ENCODE measurements at regions not wholly inside any gene's neighbourhood (a gene's known extent, or its start where the extent isn't known, plus 50 kb on each side); places are given as distances from the start of the nearest gene placed in this dataset.
"Not testable (repeated sequence)": the region's sequence is repeated elsewhere in the genome, so short reads cannot be mapped to it uniquely, and the experiment has no call there.

- Histone ChIP-seq H3K79me2 (ENCODE audit: low read length) (no peaks in the 10 kb centered on the region), H3K4me3 (ENCODE audit: low read length) (no peak overlapping the region), H4K20me1 (ENCODE audit: insufficient read depth, low read length) (no peaks in the 10 kb centered on the region)
Observed at GRCh38 chr7:69445541-69445940, 152.7 kb upstream of the AUTS2 start.

GRCh38 chr7:69446213-69446612 is 152.1 kb upstream of the AUTS2 start:
- H2AFZ ChIP-seq (ENCODE audit: low read depth, low read length); H3K27me3 ChIP-seq (ENCODE audit: low read depth, low read length); H3K4me1 ChIP-seq (ENCODE audit: low read length); H3K4me2 ChIP-seq (ENCODE audit: low read length); H3K9me3 ChIP-seq (ENCODE audit: insufficient read depth, low read length); H3K79me2 ChIP-seq (ENCODE audit: low read length); H4K20me1 ChIP-seq (ENCODE audit: insufficient read depth, low read length); H3K9ac ChIP-seq (ENCODE audit: low read length); H3K36me3 ChIP-seq (replicated peaks; ENCODE audit: low read depth, low read length); H3K4me3 ChIP-seq (ENCODE audit: low read length); H3K27ac ChIP-seq (ENCODE audit: low read length): not testable (repeated sequence)

More at GRCh38 chr7:69445541-69445940, 152.7 kb upstream of the AUTS2 start:
- Histone ChIP-seq H2AFZ (ENCODE audit: low read depth, low read length) (no peak overlapping the region), H3K9me3 (ENCODE audit: insufficient read depth, low read length) (no peaks in the 10 kb centered on the region), H3K27me3 (ENCODE audit: low read depth, low read length) (no peaks in the 10 kb centered on the region), H3K4me1 (ENCODE audit: low read length) (no peaks in the 10 kb centered on the region), H3K9ac (ENCODE audit: low read length) (no peak overlapping the region), H3K27ac (ENCODE audit: low read length) (no peak overlapping the region), H3K4me2 (ENCODE audit: low read length) (no peak overlapping the region), H3K36me3 (replicated peaks; ENCODE audit: low read depth, low read length) (no peaks in the 10 kb centered on the region)
- TF ChIP-seq CTCF (IDR thresholded peaks at IDR 0.05; ENCODE audit: low read depth, low read length) (no peak), EZH2phosphoT487 (IDR thresholded peaks at IDR 0.05; ENCODE audit: low read depth) (no peak)

- Histone ChIP-seq H3K9me3 (ENCODE audit: insufficient read depth, low read length) (no peaks in the 10 kb centered on the region), H3K79me2 (ENCODE audit: low read length) (no peaks in the 10 kb centered on the region), H3K27me3 (ENCODE audit: low read depth, low read length) (no peaks in the 10 kb centered on the region), H3K4me2 (ENCODE audit: low read length) (no peak overlapping the region), H3K4me3 (ENCODE audit: low read length) (no peak overlapping the region), H3K9ac (ENCODE audit: low read length) (no peak overlapping the region), H3K36me3 (replicated peaks; ENCODE audit: low read depth, low read length) (no peaks in the 10 kb centered on the region), H4K20me1 (ENCODE audit: insufficient read depth, low read length) (no peaks in the 10 kb centered on the region), H2AFZ (ENCODE audit: low read depth, low read length) (no peak overlapping the region), H3K4me1 (ENCODE audit: low read length) (no peaks in the 10 kb centered on the region), H3K27ac (ENCODE audit: low read length) (no peak overlapping the region)
- TF ChIP-seq CTCF (IDR thresholded peaks at IDR 0.05; ENCODE audit: low read depth, low read length) (no peak), EZH2phosphoT487 (IDR thresholded peaks at IDR 0.05; ENCODE audit: low read depth) (no peak)
Observed at GRCh38 chr7:69448071-69448470, 150.2 kb upstream of the AUTS2 start.

- Histone ChIP-seq H3K27me3 (ENCODE audit: low read depth, low read length) (no peaks in the 10 kb centered on the region), H3K36me3 (replicated peaks; ENCODE audit: low read depth, low read length) (no peaks in the 10 kb centered on the region), H4K20me1 (ENCODE audit: insufficient read depth, low read length) (no peaks in the 10 kb centered on the region), H3K9ac (ENCODE audit: low read length) (no peak overlapping the region), H3K79me2 (ENCODE audit: low read length) (no peaks in the 10 kb centered on the region), H2AFZ (ENCODE audit: low read depth, low read length) (no peak overlapping the region), H3K9me3 (ENCODE audit: insufficient read depth, low read length) (no peaks in the 10 kb centered on the region), H3K4me2 (ENCODE audit: low read length) (no peak overlapping the region), H3K27ac (ENCODE audit: low read length) (no peak overlapping the region), H3K4me3 (ENCODE audit: low read length) (no peak overlapping the region), H3K4me1 (ENCODE audit: low read length) (no peaks in the 10 kb centered on the region)
- TF ChIP-seq CTCF (IDR thresholded peaks at IDR 0.05; ENCODE audit: low read depth, low read length) (no peak), EZH2phosphoT487 (IDR thresholded peaks at IDR 0.05; ENCODE audit: low read depth) (no peak)
Observed at GRCh38 chr7:69450456-69450855, 147.8 kb upstream of the AUTS2 start.

- no peaks in the 10 kb centered on the region for H3K4me1 ChIP-seq (ENCODE audit: low read length)
- TF ChIP-seq CTCF (IDR thresholded peaks at IDR 0.05; ENCODE audit: low read depth, low read length), result no peak
- TF ChIP-seq EZH2phosphoT487 (IDR thresholded peaks at IDR 0.05; ENCODE audit: low read depth), result no peak
- H4K20me1 ChIP-seq (ENCODE audit: insufficient read depth, low read length), result no peaks in the 10 kb centered on the region
- no peaks in the 10 kb centered on the region for H3K36me3 ChIP-seq (replicated peaks; ENCODE audit: low read depth, low read length)
- no peak overlapping the region for H3K9ac ChIP-seq (ENCODE audit: low read length)
- H3K27ac ChIP-seq (ENCODE audit: low read length), result no peak overlapping the region
- no peaks in the 10 kb centered on the region for H3K27me3 ChIP-seq (ENCODE audit: low read depth, low read length)
- no peaks in the 10 kb centered on the region for H3K9me3 ChIP-seq (ENCODE audit: insufficient read depth, low read length)
- H3K4me2 ChIP-seq (ENCODE audit: low read length), result no peak overlapping the region
- no peak overlapping the region for H3K4me3 ChIP-seq (ENCODE audit: low read length)
- H2AFZ ChIP-seq (ENCODE audit: low read depth, low read length), result no peak overlapping the region
- no peaks in the 10 kb centered on the region for H3K79me2 ChIP-seq (ENCODE audit: low read length)
Observed at GRCh38 chr7:69451715-69452114, 146.6 kb upstream of the AUTS2 start.

Data from OCI-LY3 (cell line).